HG03108 (cell line): ENCODE measurements at regions not wholly inside any gene's neighbourhood (a gene's known extent, or its start where the extent isn't known, plus 50 kb on each side); places are given as distances from the start of the nearest gene placed in this dataset.
"Not testable (repeated sequence)": the region's sequence is repeated elsewhere in the genome, so short reads cannot be mapped to it uniquely, and the experiment has no call there.

Source experiments
- ATAC-seq: cut with Tn5 transposase; IDR thresholded peaks from one replicate; pipeline ENCODE4 v1.9.1; 2021; ENCODE audit warnings: moderate library complexity; ENCODE audit not compliant: unreplicated experiment

DNA sequence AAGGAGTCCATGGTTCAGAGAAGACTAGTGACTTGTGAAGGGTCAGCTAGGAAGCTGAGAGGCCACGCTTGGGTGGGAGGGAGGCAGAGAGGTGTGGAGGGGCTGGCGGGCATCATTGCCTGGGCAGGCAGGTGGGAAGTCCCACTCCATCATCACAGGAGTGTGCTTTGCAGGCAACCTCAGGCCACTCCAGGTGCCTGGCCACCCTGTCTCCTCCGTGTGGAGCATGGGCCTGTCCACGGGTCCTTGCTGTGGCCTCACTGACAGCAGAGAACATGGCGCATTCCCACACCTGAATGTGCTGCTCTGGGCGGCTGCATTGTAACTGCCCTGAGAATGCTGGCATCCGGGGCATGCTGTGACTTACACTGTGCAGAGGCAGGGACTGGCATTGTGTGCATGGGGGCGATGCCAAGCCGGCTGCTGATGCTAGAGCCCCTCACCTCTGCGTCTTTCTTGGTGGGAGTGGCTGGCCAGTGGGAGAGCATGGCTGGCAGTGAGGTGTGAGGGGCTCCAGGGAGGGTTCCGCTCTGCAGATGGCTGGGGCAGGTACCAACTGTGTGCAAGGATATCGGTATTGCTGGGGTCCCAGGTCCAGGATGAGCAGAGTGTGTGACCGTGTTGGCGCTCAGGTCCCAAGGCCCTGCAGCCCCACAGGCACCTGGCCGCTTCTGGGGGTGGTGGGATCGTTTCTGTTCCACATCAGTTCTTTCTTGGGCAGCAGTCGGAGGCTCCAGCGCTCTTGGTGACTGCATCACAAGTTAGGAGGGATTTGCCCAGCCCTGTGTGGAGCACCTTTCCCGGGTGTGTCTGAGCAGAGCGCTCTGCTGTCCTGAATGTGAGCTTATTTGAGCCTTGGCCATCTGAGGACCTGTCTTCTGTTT is 94.8 kb downstream of the NPIPB11 start:
- no peak for ATAC-seq

- no peak for ATAC-seq
Observed at GRCh38 chr16:29310852-29311314, 95.6 kb downstream of the NPIPB11 start.

- not testable (repeated sequence) for ATAC-seq
Observed at GRCh38 chr16:29310243-29310642, 96.3 kb downstream of the NPIPB11 start.

- not testable (repeated sequence) for ATAC-seq
Observed at GRCh38 chr16:29309601-29310000, 96.9 kb downstream of the NPIPB11 start.

DNA sequence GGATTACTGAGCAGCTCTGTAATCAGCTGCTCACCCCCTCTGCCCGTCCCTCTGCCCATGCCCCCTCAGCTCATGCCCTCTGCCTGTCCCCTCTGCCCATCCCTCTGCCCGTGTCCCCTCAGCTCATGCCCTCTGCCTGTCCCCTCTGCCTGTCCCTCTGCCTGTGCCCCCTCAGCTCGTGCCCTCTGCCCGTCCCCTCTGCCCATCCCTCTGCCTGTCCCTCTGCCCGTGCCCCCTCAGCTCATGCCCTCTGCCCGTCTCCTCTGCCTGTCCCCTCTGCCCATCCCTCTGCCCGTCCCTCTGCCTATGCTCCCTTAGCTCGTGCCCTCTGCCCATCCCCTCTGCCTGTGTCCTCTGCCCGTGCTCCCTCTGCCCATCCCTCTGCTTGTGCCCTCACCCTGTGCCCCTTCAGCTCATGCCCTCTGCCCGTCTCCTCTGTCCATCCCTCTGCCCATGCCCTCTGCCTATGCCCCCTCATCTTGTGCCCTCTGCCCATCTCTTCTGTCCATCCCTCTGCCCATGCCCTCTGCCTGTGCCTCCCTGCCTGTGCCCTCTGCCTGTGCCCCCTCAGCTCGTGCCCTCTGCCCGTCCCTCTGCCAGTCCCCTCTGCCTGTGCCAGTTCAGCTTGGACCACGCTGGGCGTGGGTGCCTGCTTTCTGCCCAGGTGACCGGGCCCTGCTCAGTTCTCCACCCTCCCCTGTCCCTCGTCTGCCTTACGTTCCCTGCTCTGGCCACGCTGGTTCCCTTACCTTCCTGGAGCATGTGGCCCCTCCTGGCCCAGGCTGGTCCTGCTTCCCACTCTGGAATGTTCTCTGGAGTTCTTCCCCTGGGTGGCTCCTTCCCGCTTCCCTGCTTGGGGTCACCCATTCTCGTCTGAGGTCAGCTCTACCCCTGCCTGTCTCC is 97.6 kb downstream of the NPIPB11 start:
- ATAC-seq, result no peak

DNA sequence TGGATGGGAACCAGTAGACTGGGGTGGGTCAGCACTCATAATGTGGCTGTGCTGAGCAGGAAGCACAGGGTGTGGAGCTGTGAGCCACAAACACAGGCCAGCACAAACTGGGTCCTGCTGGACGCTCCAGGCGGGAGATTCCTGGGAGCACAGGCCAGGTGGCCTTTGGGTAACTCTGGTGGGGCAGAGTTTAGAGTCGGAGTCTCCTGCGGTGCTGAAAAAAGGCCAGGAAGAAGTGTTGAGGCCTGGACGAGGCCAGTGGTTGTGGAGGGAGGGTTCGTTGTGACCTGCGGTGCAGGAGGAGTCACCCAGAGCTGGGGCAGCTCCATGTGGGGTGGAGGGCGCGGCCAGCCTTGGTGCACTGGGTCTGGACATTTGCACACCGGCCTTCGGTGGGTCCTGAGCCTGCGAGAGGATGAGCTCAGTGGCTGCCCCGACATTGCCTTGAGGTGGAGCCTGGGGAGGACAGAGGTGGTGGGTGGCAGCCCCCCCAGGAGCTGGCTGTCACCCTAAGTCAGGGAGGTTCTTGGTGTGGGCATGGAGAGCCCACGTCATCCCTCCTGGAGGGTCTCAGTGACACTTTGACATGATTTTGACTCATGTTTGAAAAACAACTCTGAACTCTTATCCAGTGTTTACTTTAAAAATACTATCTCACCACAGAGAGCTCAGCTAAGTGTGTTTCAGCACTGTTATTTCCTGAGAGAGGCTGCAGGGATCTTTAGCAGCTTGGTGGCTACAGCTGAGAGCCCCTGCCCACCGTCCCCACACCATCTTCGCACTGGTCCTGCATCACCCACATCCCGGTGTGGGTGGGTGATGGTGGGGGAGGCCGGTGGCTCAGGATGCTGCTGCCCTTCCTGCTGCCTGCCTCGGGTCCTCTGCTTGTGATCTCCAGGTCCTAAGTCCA is 98.7 kb downstream of the NPIPB11 start:
- ATAC-seq, result no peak

DNA sequence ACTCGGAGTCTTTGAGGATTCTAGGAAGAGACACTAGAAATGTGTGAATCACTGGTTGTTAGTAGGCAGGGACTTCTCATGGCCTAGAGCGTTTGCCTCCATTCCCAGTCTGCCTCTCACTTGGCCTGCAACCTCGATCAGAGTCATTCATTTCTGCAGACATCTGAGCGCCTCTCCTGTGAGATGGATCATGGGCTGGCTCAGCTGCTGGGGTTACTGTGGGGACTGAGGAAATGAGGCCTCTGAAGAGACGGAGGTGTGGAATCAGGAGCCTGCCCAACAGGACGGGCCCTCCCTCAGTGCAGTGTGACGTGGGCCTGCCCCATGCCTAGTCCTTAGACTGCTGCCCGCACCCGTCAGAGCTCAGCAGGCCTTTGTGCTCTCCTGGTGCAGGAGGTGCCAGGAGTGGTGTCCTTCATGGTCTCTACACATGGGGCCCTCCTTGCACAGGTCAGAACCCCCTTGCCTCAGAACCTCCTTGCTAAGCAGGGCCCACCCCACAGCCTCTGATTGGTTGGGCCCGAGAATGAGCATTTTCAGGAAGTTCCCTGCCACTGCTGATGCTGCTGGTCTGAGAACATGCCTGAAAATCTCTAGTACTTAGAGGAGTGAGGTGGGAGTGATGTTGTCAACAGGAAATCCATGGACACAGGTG is 99.4 kb downstream of the NPIPB11 start:
- no peak for ATAC-seq

GRCh38 chr16:29306201-29306600 is 100.3 kb downstream of the NPIPB11 start:
- no peak for ATAC-seq

DNA sequence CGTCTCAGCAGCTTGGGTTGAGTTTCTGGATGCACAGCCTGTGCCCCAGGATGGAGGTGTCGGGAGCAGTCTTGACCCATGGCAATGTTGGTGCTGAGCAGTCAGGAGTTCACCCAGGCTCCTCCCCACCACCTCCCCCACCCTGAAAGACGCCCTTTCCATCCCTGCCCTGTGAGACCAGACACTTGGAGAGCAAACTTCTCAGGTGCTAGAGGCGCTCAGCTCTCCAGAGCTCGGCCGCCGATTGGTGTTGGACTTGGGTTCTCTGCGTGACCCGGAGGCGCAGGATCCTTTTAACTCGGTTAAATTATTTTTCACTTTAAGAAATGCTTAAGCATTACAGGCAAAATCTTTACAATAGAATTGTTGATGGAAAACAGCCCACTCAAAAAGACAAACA is 101.5 kb downstream of the NPIPB11 start:
- ATAC-seq, result not testable (repeated sequence)

GRCh38 chr16:29304251-29304650 is 102.3 kb downstream of the NPIPB11 start:
- ATAC-seq, result no peak

GRCh38 chr16:29303520-29303919 is 103.0 kb downstream of the NPIPB11 start:
- no peak for ATAC-seq

- no peak for ATAC-seq
Observed at GRCh38 chr16:29302976-29303375, 103.5 kb downstream of the NPIPB11 start.

DNA sequence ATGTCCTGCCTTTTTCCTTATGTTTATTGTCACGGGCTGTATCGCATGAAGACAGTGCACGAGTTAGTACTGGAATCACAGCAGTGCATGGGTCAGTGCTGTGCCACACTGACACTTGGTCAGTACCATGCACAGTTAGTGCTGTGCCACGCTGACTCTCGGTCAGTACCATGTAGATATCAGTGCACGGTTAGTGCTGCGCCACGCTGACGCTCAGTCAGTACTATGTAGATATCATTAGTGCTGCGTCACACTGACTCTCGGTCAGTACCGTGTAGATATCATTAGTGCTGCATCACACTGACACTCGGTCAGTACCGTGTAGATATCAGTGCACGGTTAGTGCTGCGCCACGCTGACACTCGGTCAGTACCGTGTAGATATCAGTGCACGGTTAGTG is 104.1 kb downstream of the NPIPB11 start:
- not testable (repeated sequence) for ATAC-seq

GRCh38 chr16:29301662-29302285 is 104.7 kb downstream of the NPIPB11 start:
- ATAC-seq, result not testable (repeated sequence)

- ATAC-seq, result not testable (repeated sequence)
Observed at GRCh38 chr16:29300541-29301535, 105.7 kb downstream of the NPIPB11 start.

- not testable (repeated sequence) for ATAC-seq
Observed at GRCh38 chr16:29300030-29300491, 106.5 kb downstream of the NPIPB11 start.

DNA sequence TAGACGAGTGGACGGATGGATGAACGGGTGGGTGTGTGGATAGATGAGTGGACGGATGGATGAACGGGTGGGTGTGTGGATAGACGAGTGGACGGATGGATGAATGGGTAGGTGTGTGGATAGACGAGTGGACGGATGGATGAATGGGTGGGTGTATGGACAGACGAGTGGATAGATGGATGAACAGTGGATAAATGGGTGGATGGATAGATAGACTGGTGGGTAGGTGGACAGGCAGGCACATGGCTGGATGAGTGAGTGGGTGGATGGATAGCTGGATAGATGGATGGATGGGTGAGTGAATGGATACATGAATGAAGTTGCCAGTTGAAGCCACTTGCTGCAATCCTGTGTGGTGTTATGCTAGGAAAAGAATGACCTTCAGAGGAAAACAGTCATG is 107.5 kb downstream of the NPIPB11 start:
- not testable (repeated sequence) for ATAC-seq

- ATAC-seq, result not testable (repeated sequence)
Observed at GRCh38 chr16:29298307-29298706, 108.2 kb downstream of the NPIPB11 start.
